C4-2B (cell line): ENCODE measurements at regions not wholly inside any gene's neighbourhood (a gene's known extent, or its start where the extent isn't known, plus 50 kb on each side); places are given as distances from the start of the nearest gene placed in this dataset.

Source experiments
- ZFX ChIP-seq: fragments of 450-650 bp; IDR thresholded peaks from 2 replicates; pipeline ENCODE4 v1.6.1; 2017
- TF ChIP-seq, protein P1 (sequence below): fragments of 450-650 bp; conservative IDR thresholded peaks from 2 replicates; pipeline ENCODE4 v1.5.1; 2017; ENCODE audit warnings: mild to moderate bottlenecking

DNA sequence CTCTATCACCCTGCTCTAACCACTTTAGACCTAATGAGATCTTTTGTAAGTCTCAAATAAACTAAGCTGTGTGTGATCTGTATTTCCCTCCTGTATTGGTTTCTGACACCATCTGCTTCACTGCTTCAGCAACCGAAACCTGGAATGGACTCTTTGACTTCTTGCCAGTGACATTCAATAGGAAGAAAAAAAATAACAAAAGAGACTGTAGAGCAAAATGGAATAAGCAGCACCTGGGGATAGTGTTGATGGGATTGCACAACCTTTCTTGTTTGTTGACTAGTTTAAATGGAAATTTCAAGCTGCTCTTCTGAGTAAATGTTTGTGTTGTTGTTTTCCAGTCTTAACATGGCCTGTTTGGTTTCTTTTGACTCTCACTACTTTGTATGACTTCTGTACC lies 888.6 kb upstream of the SEL1L start:
- TF ChIP-seq, protein P1, sequence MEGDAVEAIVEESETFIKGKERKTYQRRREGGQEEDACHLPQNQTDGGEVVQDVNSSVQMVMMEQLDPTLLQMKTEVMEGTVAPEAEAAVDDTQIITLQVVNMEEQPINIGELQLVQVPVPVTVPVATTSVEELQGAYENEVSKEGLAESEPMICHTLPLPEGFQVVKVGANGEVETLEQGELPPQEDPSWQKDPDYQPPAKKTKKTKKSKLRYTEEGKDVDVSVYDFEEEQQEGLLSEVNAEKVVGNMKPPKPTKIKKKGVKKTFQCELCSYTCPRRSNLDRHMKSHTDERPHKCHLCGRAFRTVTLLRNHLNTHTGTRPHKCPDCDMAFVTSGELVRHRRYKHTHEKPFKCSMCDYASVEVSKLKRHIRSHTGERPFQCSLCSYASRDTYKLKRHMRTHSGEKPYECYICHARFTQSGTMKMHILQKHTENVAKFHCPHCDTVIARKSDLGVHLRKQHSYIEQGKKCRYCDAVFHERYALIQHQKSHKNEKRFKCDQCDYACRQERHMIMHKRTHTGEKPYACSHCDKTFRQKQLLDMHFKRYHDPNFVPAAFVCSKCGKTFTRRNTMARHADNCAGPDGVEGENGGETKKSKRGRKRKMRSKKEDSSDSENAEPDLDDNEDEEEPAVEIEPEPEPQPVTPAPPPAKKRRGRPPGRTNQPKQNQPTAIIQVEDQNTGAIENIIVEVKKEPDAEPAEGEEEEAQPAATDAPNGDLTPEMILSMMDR = no peak
- TF ChIP-seq ZFX = no peak
